ENCODE measurements at regions not wholly inside any gene's neighbourhood (a gene's known extent, or its start where the extent isn't known, plus 50 kb on each side); places are given as distances from the start of the nearest gene placed in this dataset.

DNA sequence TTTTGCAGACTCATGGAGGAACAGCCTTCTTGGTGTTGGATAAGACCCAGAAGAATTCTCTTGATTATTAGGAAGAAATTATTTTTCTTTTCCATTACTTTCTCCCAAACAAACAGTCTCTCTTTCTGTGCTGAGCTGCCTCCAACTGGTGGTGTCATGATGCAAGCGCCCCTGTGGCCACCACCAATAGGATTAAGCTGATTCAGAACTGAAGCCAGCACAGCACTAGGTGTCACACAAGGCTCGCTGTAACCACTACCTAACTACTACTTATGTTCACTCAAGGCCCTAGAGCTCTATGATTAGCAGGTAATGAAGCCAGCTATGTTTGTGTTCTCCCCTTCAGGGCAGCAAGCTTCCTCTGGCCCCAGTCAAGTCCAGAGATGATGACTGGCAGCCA is 123.4 kb downstream of the HTR1B start:
- TF ChIP-seq, protein P1, sequence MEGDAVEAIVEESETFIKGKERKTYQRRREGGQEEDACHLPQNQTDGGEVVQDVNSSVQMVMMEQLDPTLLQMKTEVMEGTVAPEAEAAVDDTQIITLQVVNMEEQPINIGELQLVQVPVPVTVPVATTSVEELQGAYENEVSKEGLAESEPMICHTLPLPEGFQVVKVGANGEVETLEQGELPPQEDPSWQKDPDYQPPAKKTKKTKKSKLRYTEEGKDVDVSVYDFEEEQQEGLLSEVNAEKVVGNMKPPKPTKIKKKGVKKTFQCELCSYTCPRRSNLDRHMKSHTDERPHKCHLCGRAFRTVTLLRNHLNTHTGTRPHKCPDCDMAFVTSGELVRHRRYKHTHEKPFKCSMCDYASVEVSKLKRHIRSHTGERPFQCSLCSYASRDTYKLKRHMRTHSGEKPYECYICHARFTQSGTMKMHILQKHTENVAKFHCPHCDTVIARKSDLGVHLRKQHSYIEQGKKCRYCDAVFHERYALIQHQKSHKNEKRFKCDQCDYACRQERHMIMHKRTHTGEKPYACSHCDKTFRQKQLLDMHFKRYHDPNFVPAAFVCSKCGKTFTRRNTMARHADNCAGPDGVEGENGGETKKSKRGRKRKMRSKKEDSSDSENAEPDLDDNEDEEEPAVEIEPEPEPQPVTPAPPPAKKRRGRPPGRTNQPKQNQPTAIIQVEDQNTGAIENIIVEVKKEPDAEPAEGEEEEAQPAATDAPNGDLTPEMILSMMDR (conservative IDR thresholded peaks at IDR 0.05; ENCODE audit: low read depth, low read length) = no peak
- TF ChIP-seq EZH2 (IDR thresholded peaks at IDR 0.05; ENCODE audit: borderline replicate concordance, low read depth, low read length, poor library complexity, severe bottlenecking) = no peak

Measured in A673 (cell line).